ENCODE measurements at regions not wholly inside any gene's neighbourhood (a gene's known extent, or its start where the extent isn't known, plus 50 kb on each side); places are given as distances from the start of the nearest gene placed in this dataset.

GRCh38 chr2:146147448-146148012 lies 1627.6 kb upstream of the ZEB2 start:
- DNase-seq: no peak

- DNase-seq: no peak
Observed at GRCh38 chr2:146143971-146144370, 1624.1 kb upstream of the ZEB2 start.

GRCh38 chr2:146138820-146139219 lies 1618.9 kb upstream of the ZEB2 start:
- no peak for DNase-seq

- no peak for DNase-seq
Observed at GRCh38 chr2:146135245-146135644, 1615.3 kb upstream of the ZEB2 start.

- no peak for DNase-seq
Observed at GRCh38 chr2:146131785-146132184, 1611.9 kb upstream of the ZEB2 start.

GRCh38 chr2:146131048-146131447 lies 1611.1 kb upstream of the ZEB2 start:
- DNase-seq: no peak

GRCh38 chr2:146130290-146130689 lies 1610.4 kb upstream of the ZEB2 start:
- no peak for DNase-seq

GRCh38 chr2:146129231-146129630 lies 1609.3 kb upstream of the ZEB2 start:
- DNase-seq: no peak

GRCh38 chr2:146128216-146128615 lies 1608.3 kb upstream of the ZEB2 start:
- DNase-seq: no peak

- no peak for DNase-seq
Observed at GRCh38 chr2:146125551-146125950, 1605.6 kb upstream of the ZEB2 start.

- peak; percentile 72 for DNase-seq
Observed at GRCh38 chr2:146124741-146125140, 1604.8 kb upstream of the ZEB2 start.

GRCh38 chr2:146123714-146124113 lies 1603.8 kb upstream of the ZEB2 start:
- no peak for DNase-seq

GRCh38 chr2:146123256-146123655 lies 1603.3 kb upstream of the ZEB2 start:
- no peak for DNase-seq

- no peak for DNase-seq
Observed at GRCh38 chr2:146119586-146119985, 1599.7 kb upstream of the ZEB2 start.

- no peak for DNase-seq
Observed at GRCh38 chr2:146108993-146109392, 1589.1 kb upstream of the ZEB2 start.

GRCh38 chr2:146094185-146094584 lies 1574.3 kb upstream of the ZEB2 start:
- no peak for DNase-seq

GRCh38 chr2:146081459-146081858 lies 1561.5 kb upstream of the ZEB2 start:
- no peak for DNase-seq

- no peak for DNase-seq
Observed at GRCh38 chr2:146080925-146081324, 1561.0 kb upstream of the ZEB2 start.

GRCh38 chr2:146079216-146079615 lies 1559.3 kb upstream of the ZEB2 start:
- DNase-seq: no peak

GRCh38 chr2:146077156-146077555 lies 1557.2 kb upstream of the ZEB2 start:
- DNase-seq: no peak

GRCh38 chr2:146068051-146068450 lies 1548.1 kb upstream of the ZEB2 start:
- no peak for DNase-seq

GRCh38 chr2:146048141-146048540 lies 1528.2 kb upstream of the ZEB2 start:
- no peak for DNase-seq

- DNase-seq: no peak
Observed at GRCh38 chr2:146041274-146041910, 1521.5 kb upstream of the ZEB2 start.

- DNase-seq: no peak
Observed at GRCh38 chr2:146040051-146040450, 1520.1 kb upstream of the ZEB2 start.

GRCh38 chr2:146038014-146038413 lies 1518.1 kb upstream of the ZEB2 start:
- no peak for DNase-seq

Measured in hematopoietic multipotent progenitor cell treated with erythropoietin and hydrocortisone succinate and interleukin-3 and kit ligand, for 4 days (in vitro differentiated cells).